Mesodermal cell (in vitro differentiated cells): ENCODE measurements at regions not wholly inside any gene's neighbourhood (a gene's known extent, or its start where the extent isn't known, plus 50 kb on each side); places are given as distances from the start of the nearest gene placed in this dataset.
A peak's percentile ranks its signal among the peaks of the same experiment; 100 is the strongest.

ENCODE experiments used
- H3K27ac ChIP-seq: 2 replicates; pipeline ENCODE4 v1.7.0; 2013; ENCODE audit warnings: mild to moderate bottlenecking, low read depth, low read length, moderate library complexity; ENCODE audit not compliant: severe bottlenecking
- H3K36me3 ChIP-seq: 2 replicates; pipeline ENCODE4 v1.7.1; 2013; ENCODE audit warnings: mild to moderate bottlenecking, low read length, moderate library complexity; ENCODE audit not compliant: control insufficient read depth, insufficient read depth
- H3K4me1 ChIP-seq: one replicate; pipeline ENCODE4 v1.7.1; 2013; ENCODE audit warnings: mild to moderate bottlenecking, low read length; ENCODE audit not compliant: insufficient read depth, control insufficient read depth, poor library complexity, severe bottlenecking
- H3K4me3 ChIP-seq: 2 replicates; pipeline ENCODE4 v1.7.0; 2013; ENCODE audit warnings: low read length, control low read depth, mild to moderate bottlenecking; ENCODE audit not compliant: insufficient read depth, poor library complexity, severe bottlenecking; ENCODE audit errors: extremely low read depth
- H3K9me3 ChIP-seq: 2 replicates; pipeline ENCODE4 v1.7.1; 2013; ENCODE audit warnings: mild to moderate bottlenecking, low read length, moderate library complexity; ENCODE audit not compliant: control insufficient read depth
- WGBS, 2 experiments: methylation state at CpG; one replicate each; pipeline ENCODE4 v1.1.5; 2013; ENCODE audit warnings: missing lambda C conversion rate in 2 of 2; ENCODE audit not compliant: insufficient coverage in 2 of 2; 5-methylcytosine and 5-hydroxymethylcytosine counted together

DNA sequence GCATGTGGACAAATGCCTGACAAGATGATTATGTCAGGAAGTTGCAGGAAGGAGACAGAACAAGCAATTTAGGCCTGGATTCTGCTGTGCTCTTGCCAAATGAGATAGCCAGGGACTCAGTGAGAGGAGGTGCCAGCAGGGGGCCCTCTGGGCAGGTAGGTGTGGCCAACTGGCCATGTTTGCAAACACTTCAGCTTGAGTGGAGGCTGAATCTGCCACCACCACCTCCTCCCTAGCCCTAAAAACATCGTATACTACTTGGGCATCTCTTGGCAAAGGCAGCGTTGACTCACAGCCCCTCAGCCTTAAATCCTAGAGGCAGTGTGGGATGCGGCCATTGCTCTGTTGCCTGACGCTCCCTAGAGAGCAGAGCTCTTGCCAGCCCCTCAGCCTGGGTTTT, 95.1 kb upstream of the PLET1 start:
- 86 to 91% methylated on average over 4 of the region's 4 CpGs for WGBS, 2 experiments
- Histone ChIP-seq H3K4me3 (no peak overlapping the region), H3K9me3 (no peaks in the 10 kb centered on the region), H3K4me1 (no peaks in the 10 kb centered on the region), H3K27ac (no peak overlapping the region), H3K36me3 (no peaks in the 10 kb centered on the region)

DNA sequence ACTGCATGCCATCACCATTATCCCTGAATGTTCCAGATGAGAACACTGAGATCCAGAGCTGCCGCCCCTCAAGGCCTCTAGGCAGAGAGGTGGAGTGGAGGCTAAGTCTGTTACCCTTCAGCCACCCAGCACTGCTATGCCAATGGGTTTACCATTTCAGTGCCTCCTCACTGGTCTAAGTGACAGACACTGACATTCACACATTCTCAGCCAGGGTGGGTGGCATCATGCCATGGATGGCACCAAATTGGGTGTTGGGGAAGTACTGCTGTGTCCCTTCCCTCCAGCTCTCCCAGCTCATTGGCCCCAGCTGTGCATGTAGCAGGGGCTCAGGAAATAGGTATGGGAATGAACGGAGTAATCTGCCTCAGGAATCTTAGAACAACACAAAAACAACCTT, 96.8 kb upstream of the PLET1 start:
- H3K4me1 ChIP-seq, result no peaks in the 10 kb centered on the region
- no peak overlapping the region for H3K27ac ChIP-seq
- no peaks in the 10 kb centered on the region for H3K36me3 ChIP-seq
- WGBS, 2 experiments, result 100% methylated on average over 1 to 2 of the region's 2 CpGs
- H3K4me3 ChIP-seq, result no peak overlapping the region
- H3K9me3 ChIP-seq, result no peaks in the 10 kb centered on the region

DNA sequence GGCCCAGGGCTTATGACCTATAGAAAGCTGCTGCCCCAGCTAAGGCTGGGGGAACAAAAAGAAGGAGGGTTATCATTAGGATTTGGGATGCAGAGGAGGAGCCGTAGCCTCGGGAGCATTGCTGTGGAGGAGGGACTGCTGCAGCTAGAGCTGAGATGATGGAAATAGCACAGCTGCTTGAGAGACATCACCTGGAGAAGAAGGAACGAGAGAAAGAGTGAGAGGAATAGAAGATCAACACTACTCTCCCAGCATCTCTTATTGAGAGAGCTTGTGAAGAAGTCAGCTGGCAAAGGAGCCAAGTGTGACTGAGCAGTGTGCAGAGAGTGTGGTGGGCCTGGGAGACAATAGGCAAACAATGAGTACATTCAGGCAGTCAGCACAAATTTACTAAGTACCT, 100.7 kb upstream of the PLET1 start:
- Histone ChIP-seq H3K9me3 (no peaks in the 10 kb centered on the region), H3K4me3 (no peak overlapping the region), H3K27ac (no peak overlapping the region), H3K4me1 (peaks cover 16% of the 10 kb centered on the region), H3K36me3 (no peaks in the 10 kb centered on the region)
- WGBS, 2 experiments, result 94 to 100% methylated on average over 2 to 3 of the region's 3 CpGs

DNA sequence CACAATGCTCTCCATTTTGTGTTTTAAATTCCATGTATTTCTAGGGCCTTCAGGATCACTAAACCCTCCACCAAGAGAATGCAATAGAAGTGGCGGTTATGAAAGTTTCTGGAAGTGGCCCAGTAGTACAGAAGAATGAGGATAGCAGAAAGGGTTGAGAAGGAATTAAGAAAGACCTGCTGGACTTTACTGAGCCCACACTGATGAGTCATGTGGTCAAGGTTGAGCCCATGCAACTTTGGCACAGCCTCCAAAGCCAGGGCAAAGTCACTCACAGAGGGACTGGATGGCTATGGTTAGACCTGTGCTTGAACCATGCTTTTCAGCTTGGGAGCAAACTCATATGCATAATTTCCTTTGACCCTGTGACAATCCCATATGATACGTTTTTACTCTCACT, 102.9 kb upstream of the PLET1 start:
- Histone ChIP-seq H3K4me3 (no peak overlapping the region), H3K9me3 (no peaks in the 10 kb centered on the region), H3K36me3 (no peaks in the 10 kb centered on the region), H3K4me1 (peaks cover 24% of the 10 kb centered on the region), H3K27ac (no peak overlapping the region)
- WGBS, 2 experiments, result 86 to 100% methylated on average over 1 of the region's 2 CpGs

DNA sequence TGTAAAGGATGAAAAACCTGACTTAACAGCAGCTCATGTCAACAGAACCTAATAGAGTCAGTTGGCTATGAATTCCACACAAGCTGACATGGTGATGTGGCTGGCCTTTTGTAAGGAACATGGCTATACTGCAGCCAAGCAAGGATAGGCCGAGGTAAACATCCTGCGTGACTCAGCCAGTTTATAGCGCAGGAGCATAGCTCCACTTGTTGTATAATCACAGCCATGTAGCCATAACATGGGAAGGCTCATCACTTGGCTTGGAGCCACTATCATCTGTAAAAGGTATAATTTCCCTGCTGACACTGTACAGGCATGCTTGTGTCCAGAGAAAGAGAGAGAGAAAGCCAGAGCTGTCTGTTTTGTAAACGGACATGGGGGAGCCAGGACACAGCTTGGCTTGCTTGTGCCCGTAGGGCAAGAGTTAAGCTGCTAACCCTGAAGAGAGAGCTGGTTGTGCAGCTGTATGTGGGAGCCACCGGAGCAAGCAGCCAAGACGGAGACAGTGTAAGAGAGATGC, 104.4 kb upstream of the PLET1 start:
- Histone ChIP-seq H3K4me1 (peaks cover 24% of the 10 kb centered on the region), H3K9me3 (no peaks in the 10 kb centered on the region), H3K27ac (peak overlapping the region; percentile 59), H3K36me3 (no peaks in the 10 kb centered on the region), H3K4me3 (no peak overlapping the region)
- 81 to 87% methylated on average over 7 of the region's 7 CpGs for WGBS, 2 experiments

DNA sequence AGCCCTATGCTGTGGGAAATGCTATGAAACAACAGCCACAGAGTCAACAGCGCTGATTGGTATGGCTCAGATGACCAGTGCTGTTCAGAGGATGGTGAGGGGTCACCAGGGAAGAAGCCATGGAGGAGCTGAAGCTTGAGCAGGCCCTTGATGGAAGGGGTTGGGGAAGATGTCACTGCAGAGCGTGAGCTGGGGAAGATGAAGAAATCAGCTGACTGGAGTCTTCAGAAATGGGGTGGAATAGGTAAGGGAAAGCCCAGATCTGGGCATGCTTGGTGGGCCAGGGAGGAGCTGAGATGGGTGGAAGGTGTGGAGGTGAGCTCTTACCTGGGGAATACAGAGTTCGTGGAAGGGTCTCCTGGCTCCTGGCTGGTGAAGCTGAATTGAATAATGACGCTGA, 105.4 kb upstream of the PLET1 start:
- H3K4me1 ChIP-seq, result peaks cover 24% of the 10 kb centered on the region
- WGBS, 2 experiments, result 90 to 91% methylated on average over 3 to 4 of the region's 4 CpGs
- H3K27ac ChIP-seq, result no peak overlapping the region
- no peaks in the 10 kb centered on the region for H3K9me3 ChIP-seq
- no peaks in the 10 kb centered on the region for H3K36me3 ChIP-seq
- no peak overlapping the region for H3K4me3 ChIP-seq

DNA sequence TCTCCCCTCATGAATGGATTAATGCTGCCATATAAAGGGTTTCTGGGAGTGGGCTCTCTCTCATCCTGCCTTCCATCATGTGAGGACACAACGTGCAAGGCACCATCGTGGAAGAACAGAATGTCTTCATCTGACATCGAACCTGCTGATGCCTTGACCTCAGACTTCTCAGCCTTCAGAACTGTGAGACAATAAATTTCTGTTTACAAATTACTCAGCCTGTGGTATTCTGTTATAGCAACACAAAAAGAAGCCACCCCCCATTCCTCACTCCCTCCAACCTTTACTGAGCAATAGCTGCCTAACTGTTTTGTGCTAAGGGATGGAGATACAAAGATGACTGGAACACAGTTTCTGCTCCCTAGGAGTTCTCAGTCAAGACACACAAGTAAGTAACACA, 106.1 kb upstream of the PLET1 start:
- WGBS, 2 experiments, result 85 to 100% methylated on average over 3 of the region's 3 CpGs
- H3K4me3 ChIP-seq, result no peak overlapping the region
- no peaks in the 10 kb centered on the region for H3K36me3 ChIP-seq
- H3K27ac ChIP-seq, result no peak overlapping the region
- H3K4me1 ChIP-seq, result peaks cover 24% of the 10 kb centered on the region
- H3K9me3 ChIP-seq, result no peaks in the 10 kb centered on the region

DNA sequence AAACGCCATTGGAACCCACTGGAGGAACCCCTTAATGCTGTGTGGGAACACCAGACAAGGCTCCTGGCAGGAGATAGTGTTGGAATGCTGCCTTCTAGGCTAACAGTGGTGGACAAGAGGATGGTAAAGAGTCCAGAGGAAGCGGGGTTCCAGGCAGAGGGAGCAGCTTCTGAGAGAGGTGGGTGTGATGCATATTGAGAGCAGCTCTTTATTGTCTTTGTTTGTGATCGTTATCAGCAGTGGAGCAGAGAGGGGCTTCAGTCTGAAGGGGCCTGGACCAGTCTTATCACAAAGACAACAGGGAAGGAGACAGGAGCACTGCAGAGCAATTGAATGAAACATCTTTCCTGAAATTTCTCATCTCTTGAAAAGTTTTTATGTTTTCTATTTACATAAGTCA, 106.8 kb upstream of the PLET1 start:
- 72 to 79% methylated on average over 2 to 3 of the region's 3 CpGs for WGBS, 2 experiments
- no peaks in the 10 kb centered on the region for H3K36me3 ChIP-seq
- no peaks in the 10 kb centered on the region for H3K9me3 ChIP-seq
- peaks cover 24% of the 10 kb centered on the region for H3K4me1 ChIP-seq
- H3K4me3 ChIP-seq, result no peak overlapping the region
- H3K27ac ChIP-seq, result no peak overlapping the region

DNA sequence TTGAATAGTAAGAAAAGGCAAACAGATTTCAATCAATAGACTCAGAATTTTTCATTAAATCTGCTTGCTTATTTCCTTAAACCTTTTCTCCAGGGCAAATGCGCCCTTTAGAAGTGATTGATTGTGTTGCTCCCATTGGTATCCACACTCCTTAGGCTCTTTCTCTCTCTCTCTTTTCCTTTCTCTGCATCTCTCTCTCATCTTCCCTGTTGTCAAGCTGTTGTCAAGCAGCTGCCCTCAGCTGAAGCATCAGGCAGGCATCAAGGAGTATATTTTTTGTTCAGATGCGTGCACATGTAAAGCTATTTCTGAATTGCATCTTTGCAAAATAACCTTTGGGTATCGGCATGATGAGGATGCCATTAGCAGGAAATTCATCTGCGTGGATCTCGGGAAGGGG, 107.2 kb upstream of the PLET1 start:
- Histone ChIP-seq H3K9me3 (no peaks in the 10 kb centered on the region), H3K4me3 (no peak overlapping the region), H3K27ac (no peak overlapping the region), H3K4me1 (peaks cover 24% of the 10 kb centered on the region), H3K36me3 (no peaks in the 10 kb centered on the region)
- WGBS, 2 experiments, result 96 to 97% methylated on average over 4 to 5 of the region's 5 CpGs

DNA sequence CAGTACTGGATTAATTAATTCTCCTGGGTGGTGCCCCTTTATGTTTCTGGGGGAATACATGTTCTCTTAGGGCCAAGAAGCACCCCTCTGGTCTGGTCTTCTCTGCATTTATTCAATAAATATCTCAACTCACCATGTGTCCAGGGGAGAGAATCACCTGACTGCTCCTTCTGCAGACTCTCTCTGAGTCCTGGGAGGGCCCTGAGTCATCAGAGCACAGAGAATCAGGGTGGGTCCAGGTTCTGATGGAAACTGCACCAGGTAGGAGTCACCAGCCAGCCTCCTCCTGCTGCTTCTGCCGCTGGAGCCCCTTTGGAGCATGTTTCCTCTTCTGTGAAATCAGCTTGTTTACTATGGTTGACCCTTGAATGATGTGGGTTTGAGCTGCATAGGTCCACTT, 107.7 kb upstream of the PLET1 start:
- 100% methylated on average over 1 of the region's 1 CpG for WGBS, 2 experiments
- no peak overlapping the region for H3K27ac ChIP-seq

DNA sequence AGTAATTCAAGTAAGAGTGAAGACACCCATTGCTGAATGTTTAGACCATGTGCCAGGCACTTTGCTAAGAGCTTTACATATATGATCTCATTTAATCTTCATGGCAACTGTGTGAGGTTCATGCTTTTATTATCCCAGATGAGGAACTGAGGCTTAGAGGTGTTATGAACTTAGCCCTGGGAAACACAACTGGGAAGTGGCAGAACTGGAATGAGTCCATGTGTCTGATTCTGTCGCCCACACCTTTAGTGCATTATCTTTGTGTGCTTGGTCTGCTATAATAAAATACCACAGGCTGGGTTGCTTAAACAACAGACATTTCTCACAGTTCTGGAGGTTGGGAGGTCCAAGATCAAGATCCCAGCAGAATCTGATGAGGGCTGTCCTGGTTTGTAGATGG, 108.7 kb upstream of the PLET1 start:
- H3K27ac ChIP-seq, result no peak overlapping the region
- H3K4me3 ChIP-seq, result no peak overlapping the region
- WGBS, 2 experiments, result 100% methylated on average over 1 of the region's 1 CpG; no CpG with 5 or more reads in 1 of the 2 experiments
- H3K36me3 ChIP-seq, result no peaks in the 10 kb centered on the region
- H3K4me1 ChIP-seq, result peaks cover 20% of the 10 kb centered on the region
- no peaks in the 10 kb centered on the region for H3K9me3 ChIP-seq

More for the DNA sequence above, 107.7 kb upstream of the PLET1 start:
- H3K4me1 ChIP-seq, result peaks cover 24% of the 10 kb centered on the region
- H3K9me3 ChIP-seq, result no peaks in the 10 kb centered on the region
- H3K36me3 ChIP-seq, result no peaks in the 10 kb centered on the region
- H3K4me3 ChIP-seq, result no peak overlapping the region
